Mononuclear cell (primary cell): ENCODE measurements at regions not wholly inside any gene's neighbourhood (a gene's known extent, or its start where the extent isn't known, plus 50 kb on each side); places are given as distances from the start of the nearest gene placed in this dataset.

Source experiments
- H3K27me3 ChIP-seq: 2 replicates; pipeline ENCODE4 v1.6.0; 2011; ENCODE audit warnings: low read length, control low read depth; ENCODE audit not compliant: insufficient read depth
- H3K4me1 ChIP-seq: 2 replicates; pipeline ENCODE4 v1.5.1; 2011; ENCODE audit warnings: mild to moderate bottlenecking, low read length, control low read depth; ENCODE audit not compliant: insufficient read depth
- H3K4me3 ChIP-seq: 2 replicates; pipeline ENCODE4 v1.5.1; 2011; ENCODE audit warnings: mild to moderate bottlenecking, low read length, moderate library complexity
- H3K9me3 ChIP-seq: 2 replicates; pipeline ENCODE4 v1.5.1; 2011; ENCODE audit warnings: low read depth, mild to moderate bottlenecking, control low read depth, low read length

- H3K9me3 ChIP-seq = no peaks in the 10 kb centered on the region
- H3K27me3 ChIP-seq = no peaks in the 10 kb centered on the region
- H3K4me1 ChIP-seq = peaks cover 72% of the 10 kb centered on the region
- H3K4me3 ChIP-seq = no peak overlapping the region
Measured at GRCh38 chr14:76954394-76955190, 73.9 kb downstream of the IRF2BPL start.

GRCh38 chr14:76953311-76953945 lies 75.1 kb downstream of the IRF2BPL start:
- no peak overlapping the region for H3K4me3 ChIP-seq
- H3K4me1 ChIP-seq = peaks cover 62% of the 10 kb centered on the region
- H3K9me3 ChIP-seq = no peaks in the 10 kb centered on the region
- H3K27me3 ChIP-seq = no peaks in the 10 kb centered on the region

GRCh38 chr14:76951166-76951565 lies 77.3 kb downstream of the IRF2BPL start:
- H3K9me3 ChIP-seq = no peaks in the 10 kb centered on the region
- no peaks in the 10 kb centered on the region for H3K27me3 ChIP-seq
- no peak overlapping the region for H3K4me3 ChIP-seq
- peaks cover 58% of the 10 kb centered on the region for H3K4me1 ChIP-seq

- peaks cover 50% of the 10 kb centered on the region for H3K4me1 ChIP-seq
- H3K27me3 ChIP-seq = no peaks in the 10 kb centered on the region
- no peaks in the 10 kb centered on the region for H3K9me3 ChIP-seq
- no peak overlapping the region for H3K4me3 ChIP-seq
Measured at GRCh38 chr14:76950055-76951020, 78.2 kb downstream of the IRF2BPL start.

GRCh38 chr14:76948976-76949375 lies 79.5 kb downstream of the IRF2BPL start:
- Histone ChIP-seq H3K4me1 (peaks cover 36% of the 10 kb centered on the region), H3K4me3 (no peak overlapping the region), H3K9me3 (no peaks in the 10 kb centered on the region), H3K27me3 (no peaks in the 10 kb centered on the region)

- Histone ChIP-seq H3K4me3 (no peak overlapping the region), H3K4me1 (peaks cover 30% of the 10 kb centered on the region), H3K9me3 (no peaks in the 10 kb centered on the region), H3K27me3 (no peaks in the 10 kb centered on the region)
Measured at GRCh38 chr14:76948213-76948947, 80.1 kb downstream of the IRF2BPL start.

GRCh38 chr14:76947838-76948184 lies 80.7 kb downstream of the IRF2BPL start:
- Histone ChIP-seq H3K4me1 (peaks cover 26% of the 10 kb centered on the region), H3K9me3 (no peaks in the 10 kb centered on the region), H3K27me3 (no peaks in the 10 kb centered on the region), H3K4me3 (no peak overlapping the region)

- no peaks in the 10 kb centered on the region for H3K9me3 ChIP-seq
- no peaks in the 10 kb centered on the region for H3K27me3 ChIP-seq
- H3K4me3 ChIP-seq = no peak overlapping the region
- H3K4me1 ChIP-seq = peaks cover 26% of the 10 kb centered on the region
Measured at GRCh38 chr14:76947078-76947837, 81.2 kb downstream of the IRF2BPL start.

- Histone ChIP-seq H3K4me1 (peaks cover 26% of the 10 kb centered on the region), H3K4me3 (no peak overlapping the region), H3K27me3 (no peaks in the 10 kb centered on the region), H3K9me3 (no peaks in the 10 kb centered on the region)
Measured at GRCh38 chr14:76946753-76947077, 81.8 kb downstream of the IRF2BPL start.

- Histone ChIP-seq H3K4me3 (no peak overlapping the region), H3K9me3 (no peaks in the 10 kb centered on the region), H3K27me3 (no peaks in the 10 kb centered on the region), H3K4me1 (peaks cover 15% of the 10 kb centered on the region)
Measured at GRCh38 chr14:76943072-76943471, 85.4 kb downstream of the IRF2BPL start.

- Histone ChIP-seq H3K4me3 (no peak overlapping the region), H3K9me3 (no peaks in the 10 kb centered on the region), H3K27me3 (no peaks in the 10 kb centered on the region), H3K4me1 (peaks cover 7% of the 10 kb centered on the region)
Measured at GRCh38 chr14:76941946-76942805, 86.3 kb downstream of the IRF2BPL start.

- Histone ChIP-seq H3K27me3 (no peaks in the 10 kb centered on the region), H3K4me1 (peaks cover under 1% of the 10 kb centered on the region), H3K9me3 (no peaks in the 10 kb centered on the region), H3K4me3 (no peak overlapping the region)
Measured at GRCh38 chr14:76941544-76941943, 87.0 kb downstream of the IRF2BPL start.

GRCh38 chr14:76940021-76940760 lies 88.3 kb downstream of the IRF2BPL start:
- Histone ChIP-seq H3K9me3 (no peaks in the 10 kb centered on the region), H3K27me3 (no peaks in the 10 kb centered on the region), H3K4me1 (no peaks in the 10 kb centered on the region), H3K4me3 (no peak overlapping the region)
